H4 (cell line): ENCODE measurements at regions not wholly inside any gene's neighbourhood (a gene's known extent, or its start where the extent isn't known, plus 50 kb on each side); places are given as distances from the start of the nearest gene placed in this dataset.

Experiments
- DNase-seq: peaks from one replicate; pipeline ENCODE4 v3.0.0-alpha.2; 2015; ENCODE audit warnings: low spot score

GRCh38 chr4:171636606-171637005, 176.6 kb upstream of the GALNTL6 start:
- no peak for DNase-seq

GRCh38 chr4:171629737-171630136, 183.5 kb upstream of the GALNTL6 start:
- DNase-seq, result peak; percentile 67

GRCh38 chr4:171629182-171629581, 184.0 kb upstream of the GALNTL6 start:
- DNase-seq, result no peak

- DNase-seq, result no peak
Measured at GRCh38 chr4:171626554-171626953, 186.7 kb upstream of the GALNTL6 start.

GRCh38 chr4:171622729-171623128, 190.5 kb upstream of the GALNTL6 start:
- DNase-seq, result no peak

- DNase-seq, result no peak
Measured at GRCh38 chr4:171621646-171622045, 191.6 kb upstream of the GALNTL6 start.

DNA sequence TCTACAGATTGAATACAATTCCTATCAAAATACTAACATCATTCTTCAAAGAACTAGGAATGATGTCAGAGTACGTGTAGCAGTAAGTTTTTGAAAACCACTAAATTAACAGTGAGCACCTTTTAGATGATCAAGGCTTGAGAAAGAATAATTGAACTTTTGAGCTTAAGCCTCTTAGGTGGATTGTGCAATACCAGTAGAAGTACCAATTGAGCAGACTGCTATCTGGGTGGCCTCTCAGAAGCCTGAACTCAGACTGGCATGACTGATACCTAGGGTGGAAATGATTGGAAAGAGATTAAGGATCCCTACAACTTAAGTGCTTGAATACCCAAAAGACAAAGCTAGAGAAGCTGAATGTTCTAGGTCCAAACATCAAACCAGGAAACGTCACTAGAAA, 200.3 kb upstream of the GALNTL6 start:
- DNase-seq, result no peak

DNA sequence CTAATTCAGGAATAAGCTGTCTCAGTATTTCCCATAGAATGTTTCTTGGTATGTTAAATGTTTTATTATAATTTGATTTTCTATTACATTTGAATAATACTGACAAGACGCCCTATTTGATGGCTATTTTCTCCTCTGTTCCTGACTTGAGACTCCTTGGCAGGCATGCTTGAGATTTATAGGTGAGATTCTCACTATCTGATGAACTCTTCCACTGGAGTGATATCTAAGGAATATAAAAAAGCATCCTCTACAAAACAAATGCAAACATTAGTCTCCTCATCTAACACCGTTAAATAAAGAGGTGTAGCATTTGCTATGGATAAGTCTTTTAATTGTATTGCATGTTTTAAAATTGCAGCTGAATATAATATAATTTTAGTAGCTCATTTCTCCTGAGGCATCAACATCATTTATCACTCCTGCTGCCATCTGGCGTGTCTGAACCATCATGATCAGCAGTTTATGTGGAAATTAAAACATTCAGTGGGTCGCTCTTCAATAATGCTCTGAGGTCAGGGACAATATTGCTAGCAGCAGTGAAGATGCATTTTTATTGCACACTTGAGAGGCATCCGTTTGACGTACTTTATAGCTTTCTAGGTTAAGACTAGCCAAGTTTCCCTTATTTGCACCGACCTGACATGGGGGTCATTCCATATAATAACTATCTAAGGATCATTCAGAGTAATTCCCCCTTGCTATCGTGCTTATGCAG, 210.4 kb upstream of the GALNTL6 start:
- no peak for DNase-seq

- DNase-seq, result no peak
Measured at GRCh38 chr4:171601091-171601490, 212.1 kb upstream of the GALNTL6 start.

DNA sequence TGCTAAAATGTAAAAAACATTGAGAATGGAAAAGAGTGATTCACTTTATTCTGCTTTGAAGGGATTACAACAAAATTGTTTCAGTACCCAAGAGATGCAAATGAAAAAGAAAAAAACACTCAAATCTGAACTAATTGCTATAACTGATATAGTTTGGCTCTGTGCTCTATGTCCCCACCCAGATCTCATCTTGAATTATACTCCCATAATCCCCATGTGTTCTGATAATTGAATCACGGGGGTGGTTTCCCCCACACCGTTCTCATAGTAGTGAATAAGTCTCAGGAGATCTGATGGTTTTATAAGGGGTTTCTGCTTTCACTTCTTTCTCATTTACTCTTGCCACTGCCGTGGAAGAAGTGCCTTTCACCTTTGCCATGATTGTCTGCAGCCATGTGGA, 213.6 kb upstream of the GALNTL6 start:
- DNase-seq, result no peak

- no peak for DNase-seq
Measured at GRCh38 chr4:171594293-171594692, 218.9 kb upstream of the GALNTL6 start.

- DNase-seq, result no peak
Measured at GRCh38 chr4:171590716-171591115, 222.5 kb upstream of the GALNTL6 start.

DNA sequence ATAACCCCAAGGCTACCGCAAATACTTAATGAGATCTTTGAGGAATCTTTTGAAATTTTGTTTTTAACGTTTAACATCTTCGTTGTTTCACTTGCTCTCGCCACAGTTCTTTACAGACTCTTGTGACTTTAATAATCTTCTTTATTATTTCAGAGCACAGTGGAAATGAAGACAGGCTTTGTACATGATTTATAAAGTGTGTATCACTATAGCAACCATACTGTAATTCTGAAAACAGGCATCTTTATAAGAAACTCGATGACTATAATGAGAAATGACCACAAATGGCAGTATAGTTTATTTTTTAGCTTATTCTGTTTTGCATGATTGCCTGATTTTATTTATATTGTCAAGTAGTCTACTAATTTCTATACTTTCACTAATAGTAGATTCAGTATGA, 224.4 kb upstream of the GALNTL6 start:
- DNase-seq, result no peak

- DNase-seq, result peak; percentile 9
Measured at GRCh38 chr4:171588051-171588545, 225.1 kb upstream of the GALNTL6 start.

GRCh38 chr4:171583790-171584189, 229.4 kb upstream of the GALNTL6 start:
- no peak for DNase-seq

GRCh38 chr4:171582961-171583581, 230.1 kb upstream of the GALNTL6 start:
- no peak for DNase-seq

GRCh38 chr4:171573181-171573580, 240.0 kb upstream of the GALNTL6 start:
- DNase-seq, result no peak

GRCh38 chr4:171565130-171565788, 247.9 kb upstream of the GALNTL6 start:
- DNase-seq, result no peak

- no peak for DNase-seq
Measured at GRCh38 chr4:171561419-171561818, 251.8 kb upstream of the GALNTL6 start.

- no peak for DNase-seq
Measured at GRCh38 chr4:171553961-171554360, 259.2 kb upstream of the GALNTL6 start.

GRCh38 chr4:171542640-171543039, 270.6 kb upstream of the GALNTL6 start:
- DNase-seq, result no peak

DNA sequence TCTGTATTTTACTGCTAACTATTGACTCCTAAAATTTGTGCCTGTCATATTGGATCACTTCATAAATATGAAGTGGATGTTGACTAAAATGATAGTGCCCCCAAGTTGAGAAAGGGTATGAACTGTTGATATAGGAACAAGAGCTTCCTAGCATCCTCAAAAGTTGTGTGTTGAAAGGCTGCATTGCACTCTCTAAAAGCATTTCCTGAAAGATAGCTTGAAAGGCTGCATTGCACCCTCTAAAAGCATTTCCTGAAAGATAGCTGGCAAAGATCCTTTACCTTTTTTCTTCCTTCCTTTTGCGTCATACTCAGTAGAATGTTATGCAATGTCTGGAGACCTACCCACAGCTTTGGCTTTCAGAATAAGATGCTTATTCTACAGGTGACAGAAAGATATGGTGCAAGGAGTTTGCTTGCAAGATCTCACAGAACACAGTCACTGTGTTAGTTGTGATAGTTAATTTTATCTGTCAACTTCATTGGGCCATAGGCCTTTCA, 274.6 kb upstream of the GALNTL6 start:
- DNase-seq, result no peak

DNA sequence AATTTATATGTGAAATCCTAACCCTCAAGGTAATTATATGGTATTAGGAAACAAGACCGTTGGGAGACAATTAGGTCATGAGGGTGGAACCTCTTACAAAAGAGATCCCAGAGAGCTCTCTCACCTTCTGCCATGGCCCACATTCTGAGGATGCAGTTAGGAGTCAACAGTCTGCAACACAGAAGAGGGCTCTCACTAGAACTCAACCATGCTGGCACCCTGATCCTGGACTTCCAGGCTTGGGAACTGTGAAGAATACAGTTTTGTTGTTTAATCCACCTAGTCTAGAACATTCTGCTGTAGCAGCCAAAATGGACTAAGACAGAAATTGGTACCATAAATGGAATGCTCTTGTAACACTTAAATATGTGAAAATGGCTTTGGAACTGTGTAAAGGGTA, 278.8 kb upstream of the GALNTL6 start:
- no peak for DNase-seq
